ENCODE measurements at regions not wholly inside any gene's neighbourhood (a gene's known extent, or its start where the extent isn't known, plus 50 kb on each side); places are given as distances from the start of the nearest gene placed in this dataset.

GRCh38 chr6:105593805-105594671, 191.2 kb upstream of the PREP start (continued):
- no peak for TF ChIP-seq ZNF677 (tag by site-specific recombination; IDR thresholded peaks at IDR 0.05)
- no peak for TF ChIP-seq ZNF830 (tag by site-specific recombination; IDR thresholded peaks at IDR 0.05; ENCODE audit: low read depth)
- TF ChIP-seq ZNF426 (tag by site-specific recombination; IDR thresholded peaks at IDR 0.05) = no peak
- TF ChIP-seq ZBTB6 (tag by site-specific recombination; IDR thresholded peaks at IDR 0.05) = no peak

- POLR2A ChIA-PET = no interaction called here
- Histone ChIP-seq H3K36me3 (ENCODE audit: control insufficient read depth in 2 of 2, insufficient read depth in 1 of 2, low read length in 2 of 2) (no peaks in the 10 kb centered on the region), H3K4me3 (ENCODE audit: low read depth, low read length) (no peak overlapping the region), H3K4me1 (ENCODE audit: control insufficient read depth, insufficient read depth, low read length) (0 out of 2 replicates have a peak, but pooled peaks cover 3% of the 10 kb centered on the region), H3K9me3 (ENCODE audit: control insufficient read depth, insufficient read depth, low read depth, low read length) (no peaks in the 10 kb centered on the region), H3K27ac (ENCODE audit: extremely low read depth, low read depth, low read length) (no peak overlapping the region)
- TF ChIP-seq REST (tag by site-specific recombination; IDR thresholded peaks at IDR 0.05) (no peak), ELK4 (IDR thresholded peaks at IDR 0.05; ENCODE audit: borderline replicate concordance, low read depth, low read length) (no peak)
- CTCF ChIA-PET = interaction anchor here (0.6 to 0.8 kb wide), 2 partner anchors 150 to 162 kb away, joined by 3 read pairs; no protein-coding TSS in a partner anchor
Observed at GRCh38 chr6:105593056-105593690, 190.3 kb upstream of the PREP start.

- no peaks in the 10 kb centered on the region for H3K9me3 ChIP-seq (ENCODE audit: control insufficient read depth, insufficient read depth, low read depth, low read length)
- no peak for TF ChIP-seq ZNF324 (tag by site-specific recombination; IDR thresholded peaks at IDR 0.05)
- no peak for TF ChIP-seq ZBTB6 (tag by site-specific recombination; IDR thresholded peaks at IDR 0.05)
- no peak for TF ChIP-seq ZSCAN4 (tag by site-specific recombination; IDR thresholded peaks at IDR 0.05)
- TF ChIP-seq ZNF521 (tag by site-specific recombination; IDR thresholded peaks at IDR 0.05) = no peak
- no peak for TF ChIP-seq ZNF776 (tag by site-specific recombination; IDR thresholded peaks at IDR 0.05; ENCODE audit: borderline replicate concordance)
- no peak for TF ChIP-seq SCRT2 (tag by site-specific recombination; IDR thresholded peaks at IDR 0.05)
- no peak for TF ChIP-seq ZNF792 (tag by site-specific recombination; IDR thresholded peaks at IDR 0.05)
- H3K36me3 ChIP-seq (ENCODE audit: control insufficient read depth in 2 of 2, insufficient read depth in 1 of 2, low read length in 2 of 2) = no peaks in the 10 kb centered on the region
- ChIA-PET POLR2A (no interaction called here), CTCF (interaction anchor here (0.8 kb wide), 1 partner anchor 151 kb away, joined by 3 read pairs; no protein-coding TSS in a partner anchor)
- 0 out of 2 replicates have a peak, but pooled peaks cover 3% of the 10 kb centered on the region for H3K4me1 ChIP-seq (ENCODE audit: control insufficient read depth, insufficient read depth, low read length)
- H3K27ac ChIP-seq (ENCODE audit: extremely low read depth, low read depth, low read length) = no peak overlapping the region
- no peak overlapping the region for H3K4me3 ChIP-seq (ENCODE audit: low read depth, low read length)
Observed at GRCh38 chr6:105592329-105592728, 189.4 kb upstream of the PREP start.
